Kidney capillary endothelial cell (primary cell): ENCODE measurements at regions not wholly inside any gene's neighbourhood (a gene's known extent, or its start where the extent isn't known, plus 50 kb on each side); places are given as distances from the start of the nearest gene placed in this dataset.

Experiments used
- DNase-seq: peaks from one replicate; pipeline ENCODE4 v3.0.0-alpha.2; 2018; ENCODE audit warnings: low spot score

DNA sequence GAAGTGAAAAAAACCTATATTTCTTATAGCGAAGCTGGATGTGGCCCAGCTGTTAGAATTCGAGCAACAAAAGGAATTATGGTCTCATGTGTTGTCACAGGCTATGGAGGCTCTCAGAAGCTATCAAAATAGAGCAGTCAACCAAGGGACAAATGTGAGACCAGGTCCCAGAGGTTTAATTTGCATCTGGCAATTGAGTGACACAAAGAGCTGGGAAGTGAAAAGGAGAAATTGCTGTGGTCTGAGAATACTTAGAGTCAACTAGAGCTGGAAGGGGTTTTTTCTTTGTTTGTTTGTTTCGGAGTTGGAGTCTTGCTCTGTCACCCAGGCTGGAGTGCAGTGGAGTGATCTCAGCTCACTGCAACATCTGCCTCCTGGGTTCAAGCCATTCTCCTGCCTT is 61.3 kb upstream of the SMAD3 start:
- no peak for DNase-seq

DNA sequence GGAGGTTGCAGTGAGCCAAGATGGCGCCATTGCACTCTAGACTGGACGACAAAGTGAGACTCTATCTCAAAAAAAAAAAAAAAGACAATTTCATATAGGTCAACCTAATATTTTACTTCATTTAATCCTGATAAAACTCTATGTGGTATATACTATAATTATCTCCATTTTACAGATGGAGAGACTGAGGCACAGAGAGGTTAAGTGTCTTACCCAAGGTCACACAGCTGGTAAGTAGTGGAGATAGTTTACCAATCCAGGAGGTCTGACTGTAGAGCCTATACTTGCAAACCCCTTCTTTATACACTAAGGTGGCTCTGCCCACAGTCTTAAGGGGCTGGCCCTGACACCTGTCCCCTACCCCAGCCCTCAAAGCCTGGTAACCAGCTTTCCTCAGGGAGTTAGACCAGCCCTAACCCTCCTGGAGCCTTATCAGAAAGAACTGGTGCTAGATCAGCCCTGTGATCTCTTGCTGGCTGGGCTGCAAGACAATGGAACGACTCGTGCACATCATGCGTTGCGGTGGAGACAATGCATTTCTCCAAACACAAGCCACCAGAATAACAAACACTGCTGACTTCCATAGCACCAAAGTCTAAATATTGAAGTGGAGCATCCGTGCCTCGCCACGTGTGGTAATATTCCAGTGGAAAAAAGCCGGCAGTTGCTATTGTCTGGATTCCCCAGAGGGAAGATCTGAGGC is 60.0 kb upstream of the SMAD3 start:
- DNase-seq = peak; percentile 38

DNA sequence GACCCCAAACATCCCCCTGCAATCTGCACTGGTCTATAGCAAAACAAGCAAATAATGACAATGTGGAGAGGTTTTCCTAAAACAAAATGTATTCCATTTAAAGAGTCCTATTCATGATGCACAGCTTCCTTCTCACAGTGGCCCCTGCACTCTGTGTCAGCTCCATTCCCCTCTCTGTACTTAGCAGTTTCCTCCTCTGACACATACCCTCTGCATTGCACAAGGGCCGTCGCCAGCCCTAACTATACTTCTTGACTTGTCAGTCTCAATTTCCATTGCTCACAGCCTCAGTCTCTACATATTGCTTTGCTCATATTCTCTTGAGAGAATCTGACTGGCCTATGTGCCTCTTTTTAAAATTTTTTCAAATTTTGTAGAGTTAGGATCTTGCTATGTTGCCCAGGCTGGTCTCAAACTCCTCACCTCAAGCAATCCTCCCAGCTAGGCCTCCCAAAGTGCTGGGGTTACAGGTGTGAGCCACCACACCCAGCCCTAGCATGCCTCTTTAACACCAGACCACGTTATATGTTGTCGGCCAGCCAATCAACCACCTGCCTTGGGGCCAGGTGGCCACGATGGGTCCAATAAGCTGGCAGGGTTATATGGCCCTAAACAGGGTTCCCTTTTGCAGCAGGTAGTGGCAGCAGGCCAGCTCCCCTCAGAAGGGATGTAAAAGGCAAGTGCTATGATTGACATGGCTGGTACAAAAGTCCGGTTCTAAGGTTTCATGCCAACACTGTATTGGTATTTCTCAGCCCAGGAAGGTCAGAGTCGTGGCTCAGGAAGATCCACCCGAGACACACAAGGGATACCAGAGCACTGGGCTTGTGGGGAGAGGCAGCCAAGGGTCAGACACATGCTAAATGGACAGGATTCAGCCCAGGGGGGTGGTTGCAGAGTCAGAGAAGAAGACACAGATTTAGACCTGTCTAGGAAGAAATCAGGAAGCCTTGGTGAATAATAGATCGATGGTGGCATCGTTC is 59.0 kb upstream of the SMAD3 start:
- DNase-seq = peak; percentile 62

DNA sequence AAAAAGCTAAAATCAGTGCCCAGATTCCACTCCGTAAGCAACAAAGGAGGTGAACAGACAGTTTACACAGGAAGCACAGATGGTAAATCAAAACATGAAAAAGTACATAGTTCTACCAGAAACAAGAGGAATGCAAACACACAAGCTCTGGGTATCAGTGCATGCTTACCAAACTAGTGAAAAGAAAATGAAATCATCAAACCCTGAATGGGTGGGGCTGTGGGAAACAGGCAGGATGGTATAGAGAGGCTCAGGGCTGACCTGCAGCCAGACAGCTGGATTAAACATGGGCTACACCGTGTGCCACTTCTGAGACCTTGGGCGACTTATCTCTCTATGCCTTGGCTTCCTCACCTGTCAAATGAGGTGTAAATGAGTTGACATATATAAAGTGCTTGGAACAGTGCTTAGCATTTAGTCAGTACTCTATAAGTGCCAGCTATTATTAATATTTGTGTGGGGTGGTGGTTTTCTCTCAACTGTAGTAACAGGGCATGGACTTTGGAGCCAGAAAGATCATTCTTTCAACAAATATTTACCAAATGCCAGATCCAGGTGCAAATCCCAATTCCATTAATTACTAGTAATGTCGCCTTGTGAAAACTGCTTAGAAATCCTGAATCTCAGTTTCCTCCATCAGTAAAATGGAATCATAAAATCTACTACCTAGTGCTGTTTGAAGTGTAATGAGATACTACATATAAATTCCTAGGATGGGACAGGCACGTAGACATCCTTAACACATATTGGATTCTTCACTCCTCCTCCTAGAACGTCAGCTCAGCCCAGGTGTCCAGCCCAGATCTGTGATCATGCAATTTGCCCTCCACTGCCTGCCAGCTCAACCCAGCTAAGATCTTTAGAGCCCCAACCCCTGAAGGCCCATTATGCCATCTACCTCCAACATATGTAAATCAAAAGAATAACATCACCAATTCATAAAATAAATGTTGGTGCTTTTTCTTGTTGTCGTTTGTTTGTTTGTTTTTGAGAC is 55.5 kb upstream of the SMAD3 start:
- DNase-seq = no peak

DNA sequence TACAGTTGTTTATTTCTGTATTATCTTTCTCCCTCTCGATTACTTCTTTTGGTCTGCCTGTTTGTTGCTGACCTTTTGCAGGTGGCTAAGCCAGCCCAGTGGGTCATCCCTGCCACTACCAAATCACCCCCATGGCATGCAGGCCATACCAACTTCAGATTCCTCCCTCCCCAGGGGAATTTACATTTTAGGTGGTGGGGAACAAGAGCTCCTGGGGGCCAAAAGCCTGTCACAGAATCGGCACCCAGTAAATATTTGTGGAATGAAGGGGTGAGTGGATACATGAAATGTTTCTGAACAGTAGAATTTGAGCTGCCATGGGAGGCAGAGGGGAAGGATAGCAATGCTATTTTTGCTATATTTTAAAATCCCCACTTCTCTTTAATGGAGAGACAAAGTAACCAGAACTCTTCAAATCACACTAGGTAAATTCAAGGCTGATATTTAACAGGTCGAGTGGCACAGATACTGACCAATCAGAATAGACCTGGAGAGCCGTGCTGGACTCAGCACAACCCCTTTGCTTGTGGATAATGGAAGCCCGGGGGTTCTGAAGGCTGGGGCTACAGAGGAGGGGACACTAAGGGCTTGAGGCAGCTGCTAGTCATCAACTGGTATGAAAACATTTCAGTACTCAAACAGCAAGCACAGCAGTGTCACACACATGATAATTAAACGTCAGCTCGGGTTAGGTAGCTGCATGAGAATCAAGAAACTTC is 54.3 kb upstream of the SMAD3 start:
- no peak for DNase-seq

DNA sequence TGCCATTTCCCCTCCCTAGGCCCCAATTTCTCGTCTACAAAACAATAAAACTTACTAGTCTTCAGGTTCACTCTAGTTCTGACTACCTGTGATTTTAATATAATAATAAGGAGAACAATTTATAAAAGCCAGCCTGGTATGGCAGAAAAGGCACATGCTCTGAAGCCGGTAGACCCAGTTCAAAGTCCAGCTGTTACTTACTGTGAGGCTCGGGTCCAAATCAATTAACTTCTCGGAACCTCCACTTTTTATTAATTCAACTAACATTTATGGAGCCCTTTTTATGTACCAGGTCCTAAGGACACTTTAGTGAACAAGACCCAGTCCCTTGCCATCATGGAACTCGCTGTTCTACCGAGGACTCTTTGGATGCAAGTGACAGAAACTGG is 53.8 kb upstream of the SMAD3 start:
- DNase-seq = no peak

DNA sequence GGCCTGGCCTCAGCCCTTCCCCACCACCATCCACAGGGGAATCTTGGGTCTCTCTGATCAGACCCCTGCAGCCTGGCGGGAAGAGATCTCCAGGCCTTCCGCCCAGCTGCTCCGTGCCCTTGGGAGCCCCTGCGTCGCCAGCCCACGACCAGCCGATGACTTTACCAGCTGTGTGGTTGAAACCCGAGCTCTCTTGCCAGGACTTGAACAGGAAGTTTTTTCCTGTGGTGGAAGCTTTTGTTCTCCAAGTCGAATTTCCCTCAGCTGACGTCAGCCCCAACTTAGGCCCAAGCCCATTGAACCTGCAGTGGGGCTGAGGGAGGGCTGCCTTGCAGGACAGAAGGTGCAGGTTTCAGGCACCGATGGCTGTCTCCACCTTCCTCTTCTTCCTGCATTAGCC is 51.7 kb upstream of the SMAD3 start:
- peak; percentile 74 for DNase-seq
